ENCODE measurements at regions not wholly inside any gene's neighbourhood (a gene's known extent, or its start where the extent isn't known, plus 50 kb on each side); places are given as distances from the start of the nearest gene placed in this dataset.

- TF ChIP-seq EP300 (IDR thresholded peaks at IDR 0.05; ENCODE audit: borderline replicate concordance in 1 of 2, low read depth in 2 of 2, low read length in 2 of 2) (no peak), RAD21 (IDR thresholded peaks at IDR 0.05 in 1 of 2, conservative IDR thresholded peaks at IDR 0.05 in 1 of 2; ENCODE audit: low read depth in 2 of 2, low read length in 2 of 2) (no peak), GTF2F1 (IDR thresholded peaks at IDR 0.05; ENCODE audit: borderline replicate concordance, low read depth, low read length) (no peak), KDM1A (IDR thresholded peaks at IDR 0.05; ENCODE audit: borderline replicate concordance, low read length) (no peak), POLR2AphosphoS5 (IDR thresholded peaks at IDR 0.05; ENCODE audit: low read depth, low read length) (no peak), ZNF274 (IDR thresholded peaks at IDR 0.05; ENCODE audit: borderline replicate concordance, extremely low read depth, low read length) (no peak), POU5F1 (IDR thresholded peaks at IDR 0.05; ENCODE audit: low read depth, low read length) (no peak), SP2 (IDR thresholded peaks at IDR 0.05; ENCODE audit: low read length) (no peak), TBP (IDR thresholded peaks at IDR 0.05; ENCODE audit: low read depth, low read length) (no peak)
- H3K4me3 ChIP-seq (ENCODE audit: extremely low read depth in 1 of 4, insufficient read depth in 2 of 4, low read depth in 3 of 4, low read length in 4 of 4) = no peak overlapping the region
- no peaks in the 10 kb centered on the region for H3K79me1 ChIP-seq (ENCODE audit: low read depth, low read length)
- no peak for FAIRE-seq
- no peak overlapping the region for H2AFZ ChIP-seq (ENCODE audit: low read length)
- H4K5ac ChIP-seq (ENCODE audit: insufficient read length, low read depth, low read length) = no peak overlapping the region
- H4K91ac ChIP-seq (replicated peaks; ENCODE audit: insufficient read length, low read length) = no peak overlapping the region
- H3K4me2 ChIP-seq (ENCODE audit: insufficient read depth in 1 of 2, low read depth in 2 of 2, low read length in 2 of 2) = no peak overlapping the region
- H3K14ac ChIP-seq (ENCODE audit: insufficient read length) = no peak overlapping the region
- no peaks in the 10 kb centered on the region for H4K20me1 ChIP-seq (replicated peaks in 1 of 2; ENCODE audit: control insufficient read depth in 1 of 2, insufficient read depth in 2 of 2, low read length in 2 of 2)
- no peak overlapping the region for H2BK12ac ChIP-seq (ENCODE audit: low read depth, low read length)
- WGBS, 2 experiments (ENCODE audit: extremely low coverage in 1 of 2, insufficient coverage in 1 of 2, insufficient read length in 1 of 2, insufficient replicate concordance in 2 of 2, low coverage in 1 of 2, low lambda C conversion rate in 2 of 2, missing lambda C conversion rate in 1 of 2) = 93% methylated on average over 5 of the region's 5 CpGs; no CpG with 5 or more reads in 1 of the 2 experiments
- H3K4me1 ChIP-seq (replicated peaks in 1 of 4; ENCODE audit: control insufficient read depth in 3 of 4, insufficient read depth in 4 of 4, low read length in 3 of 4) = no peaks in the 10 kb centered on the region
- ChIA-PET CTCF (ENCODE audit: partially characterized antibody) (no interaction called here), POLR2A (ENCODE audit: partially characterized antibody) (no interaction called here)
- no peak overlapping the region for H3K9ac ChIP-seq (replicated peaks in 1 of 4; ENCODE audit: extremely low read depth in 1 of 4, low read depth in 3 of 4, low read length in 3 of 4)
- H3K36me3 ChIP-seq (ENCODE audit: control insufficient read depth in 2 of 4, insufficient read depth in 4 of 4, low read length in 3 of 4) = no peaks in the 10 kb centered on the region
- no peak overlapping the region for H3K18ac ChIP-seq (ENCODE audit: extremely low read depth, low read length)
- no peaks in the 10 kb centered on the region for H3K9me3 ChIP-seq (ENCODE audit: insufficient read depth in 2 of 2, low read depth in 1 of 2, low read length in 1 of 2)
- no peak overlapping the region for H3K27ac ChIP-seq (ENCODE audit: low read depth, low read length)
- peak overlapping the region; percentile 15; the same call in 1 of the 2 replicates for H4K8ac ChIP-seq (ENCODE audit: extremely low read depth, insufficient read depth, low read length)
- DNase-seq (ENCODE audit: low read depth in 1 of 2, low spot score in 2 of 2) = no peak
- no peaks in the 10 kb centered on the region for H3K27me3 ChIP-seq (replicated peaks in 1 of 4; ENCODE audit: control insufficient read depth in 3 of 4, extremely low read depth in 1 of 4, insufficient read depth in 3 of 4, low read length in 3 of 4)
- no peak overlapping the region for H2BK120ac ChIP-seq (replicated peaks; ENCODE audit: low read depth, low read length)
- no peak overlapping the region for H2BK20ac ChIP-seq (ENCODE audit: low read length)
- H3K79me2 ChIP-seq (ENCODE audit: control insufficient read depth in 1 of 2, insufficient read depth in 2 of 2, low read length in 2 of 2) = no peaks in the 10 kb centered on the region
- H3K23ac ChIP-seq (ENCODE audit: insufficient read length) = no peak overlapping the region
- no peak overlapping the region for H3K4ac ChIP-seq (replicated peaks; ENCODE audit: insufficient read length, low read depth, low read length)
- no peak overlapping the region for H2BK5ac ChIP-seq (ENCODE audit: low read depth, low read length)
- no peaks in the 10 kb centered on the region for H3K23me2 ChIP-seq (ENCODE audit: low read depth, low read length)
- no peak overlapping the region for H3K56ac ChIP-seq (replicated peaks; ENCODE audit: insufficient read length, low read depth, low read length)
- no peak overlapping the region for H2BK15ac ChIP-seq (ENCODE audit: low read length)
- no peak overlapping the region for H2AK5ac ChIP-seq (ENCODE audit: low read depth, low read length)
Observed at GRCh38 chr5:99949361-99949760, 585.8 kb upstream of the FAM174A start.

Data from H1 (cell line).